ENCODE measurements at regions not wholly inside any gene's neighbourhood (a gene's known extent, or its start where the extent isn't known, plus 50 kb on each side); places are given as distances from the start of the nearest gene placed in this dataset.

GRCh38 chr12:107397890-107398500 is 287.6 kb upstream of the PWP1 start:
- TF ChIP-seq CTCF (conservative IDR thresholded peaks at IDR 0.05) (no peak), ZFX (IDR thresholded peaks at IDR 0.05) (no peak)
